A673 (cell line): ENCODE measurements at regions not wholly inside any gene's neighbourhood (a gene's known extent, or its start where the extent isn't known, plus 50 kb on each side); places are given as distances from the start of the nearest gene placed in this dataset.

Source experiments
- EZH2 ChIP-seq: fragments of 200-600 bp; sonication (generic); IDR thresholded peaks from 2 replicates; pipeline ENCODE4 v1.6.1; 2017; ENCODE audit warnings: borderline replicate concordance, low read depth, mild to moderate bottlenecking, mixed read lengths, antibody characterized with exemption, low read length; ENCODE audit not compliant: poor library complexity, severe bottlenecking
- TF ChIP-seq, protein P1 (sequence below): fragments of 300-800, 200-600 bp; sonication (generic); conservative IDR thresholded peaks from 2 replicates; pipeline ENCODE4 v1.5.1; 2017; ENCODE audit warnings: low read depth, mild to moderate bottlenecking, antibody characterized with exemption, low read length, moderate library complexity, mixed read lengths

GRCh38 chr20:24776755-24777271 is 172.3 kb upstream of the CST7 start:
- TF ChIP-seq, protein P1, sequence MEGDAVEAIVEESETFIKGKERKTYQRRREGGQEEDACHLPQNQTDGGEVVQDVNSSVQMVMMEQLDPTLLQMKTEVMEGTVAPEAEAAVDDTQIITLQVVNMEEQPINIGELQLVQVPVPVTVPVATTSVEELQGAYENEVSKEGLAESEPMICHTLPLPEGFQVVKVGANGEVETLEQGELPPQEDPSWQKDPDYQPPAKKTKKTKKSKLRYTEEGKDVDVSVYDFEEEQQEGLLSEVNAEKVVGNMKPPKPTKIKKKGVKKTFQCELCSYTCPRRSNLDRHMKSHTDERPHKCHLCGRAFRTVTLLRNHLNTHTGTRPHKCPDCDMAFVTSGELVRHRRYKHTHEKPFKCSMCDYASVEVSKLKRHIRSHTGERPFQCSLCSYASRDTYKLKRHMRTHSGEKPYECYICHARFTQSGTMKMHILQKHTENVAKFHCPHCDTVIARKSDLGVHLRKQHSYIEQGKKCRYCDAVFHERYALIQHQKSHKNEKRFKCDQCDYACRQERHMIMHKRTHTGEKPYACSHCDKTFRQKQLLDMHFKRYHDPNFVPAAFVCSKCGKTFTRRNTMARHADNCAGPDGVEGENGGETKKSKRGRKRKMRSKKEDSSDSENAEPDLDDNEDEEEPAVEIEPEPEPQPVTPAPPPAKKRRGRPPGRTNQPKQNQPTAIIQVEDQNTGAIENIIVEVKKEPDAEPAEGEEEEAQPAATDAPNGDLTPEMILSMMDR: no peak
- no peak for TF ChIP-seq EZH2
